ENCODE measurements at regions not wholly inside any gene's neighbourhood (a gene's known extent, or its start where the extent isn't known, plus 50 kb on each side); places are given as distances from the start of the nearest gene placed in this dataset.
"Not testable (repeated sequence)": the region's sequence is repeated elsewhere in the genome, so short reads cannot be mapped to it uniquely, and the experiment has no call there.

DNA sequence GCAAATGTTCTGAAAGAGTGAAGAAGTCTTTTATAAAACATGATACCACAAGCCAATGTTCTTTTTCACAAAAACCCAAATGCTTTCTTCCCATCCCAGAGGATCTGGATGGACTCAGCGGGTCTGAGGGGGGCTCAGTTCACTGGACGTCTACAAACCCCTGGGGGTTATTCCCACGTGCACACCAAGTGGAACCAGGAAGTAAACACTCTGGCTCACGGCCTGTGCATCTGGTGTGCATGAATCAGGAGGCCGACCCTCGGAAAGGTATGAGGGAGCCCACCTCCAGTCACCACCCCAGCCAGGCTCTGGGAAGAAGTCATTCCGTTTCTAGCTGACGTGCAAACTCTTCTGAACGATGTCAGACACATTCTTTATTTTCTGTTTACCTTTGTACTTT is 252.2 kb downstream of the DLL1 start:
- Histone ChIP-seq H3K4me3 (ENCODE audit: low read depth in 1 of 2, low read length in 2 of 2) (no peak overlapping the region), H3K9ac (ENCODE audit: low read length) (no peak overlapping the region), H3K27me3 (ENCODE audit: control insufficient read depth in 1 of 2, insufficient read depth in 2 of 2, low read length in 2 of 2) (no peaks in the 10 kb centered on the region), H3K9me3 (ENCODE audit: low read length) (no peaks in the 10 kb centered on the region), H3K36me3 (ENCODE audit: insufficient read depth, low read length) (no peaks in the 10 kb centered on the region), H3K27ac (ENCODE audit: low read depth, low read length) (no peak overlapping the region), H3K4me1 (ENCODE audit: insufficient read depth, low read length) (no peaks in the 10 kb centered on the region)

GRCh38 chr6:170038251-170038650 is 252.6 kb downstream of the DLL1 start:
- H3K9me3 ChIP-seq (ENCODE audit: low read length), result no peaks in the 10 kb centered on the region
- no peak overlapping the region for H3K9ac ChIP-seq (ENCODE audit: low read length)
- H3K36me3 ChIP-seq (ENCODE audit: insufficient read depth, low read length), result no peaks in the 10 kb centered on the region
- no peaks in the 10 kb centered on the region for H3K27me3 ChIP-seq (ENCODE audit: control insufficient read depth in 1 of 2, insufficient read depth in 2 of 2, low read length in 2 of 2)
- H3K27ac ChIP-seq (ENCODE audit: low read depth, low read length), result no peak overlapping the region
- H3K4me3 ChIP-seq (ENCODE audit: low read depth in 1 of 2, low read length in 2 of 2), result no peak overlapping the region
- H3K4me1 ChIP-seq (ENCODE audit: insufficient read depth, low read length), result no peaks in the 10 kb centered on the region

DNA sequence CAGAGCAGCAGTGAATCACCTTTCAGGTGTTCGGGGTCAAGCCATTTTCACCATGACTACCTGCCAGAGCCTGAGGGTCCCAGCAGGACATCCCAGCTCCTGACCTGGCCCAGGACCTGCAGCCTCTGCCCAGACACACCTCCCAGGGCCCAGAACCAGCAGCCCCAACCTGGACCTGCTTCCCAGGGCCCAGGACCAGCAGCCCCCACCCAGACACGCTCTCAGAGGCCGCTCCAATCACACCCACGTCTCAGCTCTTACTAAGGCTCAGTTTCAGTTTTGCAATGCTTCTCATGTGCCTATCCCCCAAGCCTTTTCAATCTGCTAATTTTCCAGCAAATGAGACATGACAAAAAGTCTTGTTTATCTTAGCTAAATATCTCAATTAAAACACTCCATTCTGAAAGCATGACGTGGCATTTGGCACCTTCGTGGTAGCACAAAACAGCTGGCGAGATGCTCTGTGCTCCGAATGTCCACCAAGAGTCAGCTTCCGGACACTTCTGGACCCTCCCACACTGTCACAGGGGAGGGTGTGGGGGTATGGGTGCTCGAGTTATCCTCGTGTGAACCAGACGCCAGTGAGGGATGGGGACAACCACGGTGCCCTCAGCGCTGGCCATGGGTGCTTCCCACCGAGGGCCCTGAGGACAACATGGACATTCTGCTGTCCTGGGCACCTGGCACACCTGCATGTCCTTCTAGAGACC is 253.2 kb downstream of the DLL1 start:
- Histone ChIP-seq H3K9ac (ENCODE audit: low read length) (no peak overlapping the region), H3K36me3 (ENCODE audit: insufficient read depth, low read length) (no peaks in the 10 kb centered on the region), H3K27ac (ENCODE audit: low read depth, low read length) (no peak overlapping the region), H3K9me3 (ENCODE audit: low read length) (no peaks in the 10 kb centered on the region), H3K4me1 (ENCODE audit: insufficient read depth, low read length) (no peaks in the 10 kb centered on the region), H3K27me3 (ENCODE audit: control insufficient read depth in 1 of 2, insufficient read depth in 2 of 2, low read length in 2 of 2) (no peaks in the 10 kb centered on the region), H3K4me3 (ENCODE audit: low read depth in 1 of 2, low read length in 2 of 2) (no peak overlapping the region)

DNA sequence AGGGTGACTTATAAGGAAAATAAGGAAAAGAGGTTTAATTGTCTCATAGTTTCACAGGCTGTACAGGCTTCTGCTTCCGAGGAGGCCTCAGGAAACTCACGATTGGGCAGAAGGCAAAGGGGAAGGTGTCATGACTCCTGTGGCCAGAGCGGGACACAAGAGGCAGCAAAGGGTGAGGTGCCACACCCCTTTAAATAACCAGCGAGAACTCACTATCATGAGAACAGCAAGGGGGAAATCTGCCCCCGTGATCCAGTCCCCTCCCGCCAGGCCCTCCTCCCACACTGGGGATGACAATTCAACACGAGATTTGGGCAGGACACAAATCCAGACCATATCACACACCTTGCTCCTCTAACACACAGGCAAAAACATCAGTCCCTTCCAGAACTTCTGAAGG is 254.0 kb downstream of the DLL1 start:
- Histone ChIP-seq H3K4me3 (ENCODE audit: low read depth in 1 of 2, low read length in 2 of 2) (no peak overlapping the region), H3K36me3 (ENCODE audit: insufficient read depth, low read length) (no peaks in the 10 kb centered on the region), H3K4me1 (ENCODE audit: insufficient read depth, low read length) (peaks cover 2% of the 10 kb centered on the region), H3K27me3 (ENCODE audit: control insufficient read depth in 1 of 2, insufficient read depth in 2 of 2, low read length in 2 of 2) (no peaks in the 10 kb centered on the region), H3K9me3 (ENCODE audit: low read length) (no peaks in the 10 kb centered on the region), H3K9ac (ENCODE audit: low read length) (no peak overlapping the region), H3K27ac (ENCODE audit: low read depth, low read length) (no peak overlapping the region)

- H3K36me3 ChIP-seq (ENCODE audit: insufficient read depth, low read length); H3K9ac ChIP-seq (ENCODE audit: low read length); H3K27me3 ChIP-seq (ENCODE audit: control insufficient read depth in 1 of 2, insufficient read depth in 2 of 2, low read length in 2 of 2); H3K4me1 ChIP-seq (ENCODE audit: insufficient read depth, low read length); H3K4me3 ChIP-seq (ENCODE audit: low read depth in 1 of 2, low read length in 2 of 2); H3K9me3 ChIP-seq (ENCODE audit: low read length); H3K27ac ChIP-seq (ENCODE audit: low read depth, low read length): not testable (repeated sequence)
Observed at GRCh38 chr6:170036367-170036766, 254.5 kb downstream of the DLL1 start.

- Histone ChIP-seq H3K27me3 (ENCODE audit: control insufficient read depth in 1 of 2, insufficient read depth in 2 of 2, low read length in 2 of 2) (no peaks in the 10 kb centered on the region), H3K27ac (ENCODE audit: low read depth, low read length) (no peak overlapping the region), H3K36me3 (ENCODE audit: insufficient read depth, low read length) (no peaks in the 10 kb centered on the region), H3K4me1 (ENCODE audit: insufficient read depth, low read length) (peaks cover 12% of the 10 kb centered on the region), H3K9ac (ENCODE audit: low read length) (no peak overlapping the region), H3K9me3 (ENCODE audit: low read length) (no peaks in the 10 kb centered on the region), H3K4me3 (ENCODE audit: low read depth in 1 of 2, low read length in 2 of 2) (no peak overlapping the region)
Observed at GRCh38 chr6:170035901-170036304, 255.0 kb downstream of the DLL1 start.

DNA sequence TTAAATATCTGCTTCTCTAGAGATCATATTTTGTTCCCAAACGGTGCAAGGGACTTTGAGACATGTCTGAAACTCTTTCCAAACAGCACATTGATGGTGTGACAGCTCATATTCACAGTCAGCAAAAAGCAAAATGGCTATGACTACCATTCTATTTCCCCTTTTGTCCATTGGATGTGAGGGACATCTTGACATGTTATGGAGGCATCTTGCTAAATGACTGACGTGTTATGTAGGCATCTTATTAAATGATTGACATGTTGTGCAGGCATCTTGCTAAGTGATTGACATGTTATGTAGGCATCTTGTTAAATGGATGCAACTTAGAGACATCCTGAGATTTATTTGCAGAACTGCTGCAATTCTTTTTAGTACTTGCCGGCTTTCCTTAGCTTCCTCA is 255.8 kb downstream of the DLL1 start:
- Histone ChIP-seq H3K4me1 (ENCODE audit: insufficient read depth, low read length) (peaks cover 18% of the 10 kb centered on the region), H3K36me3 (ENCODE audit: insufficient read depth, low read length) (no peaks in the 10 kb centered on the region), H3K27ac (ENCODE audit: low read depth, low read length) (no peak overlapping the region), H3K9ac (ENCODE audit: low read length) (no peak overlapping the region), H3K27me3 (ENCODE audit: control insufficient read depth in 1 of 2, insufficient read depth in 2 of 2, low read length in 2 of 2) (no peaks in the 10 kb centered on the region), H3K4me3 (ENCODE audit: low read depth in 1 of 2, low read length in 2 of 2) (no peak overlapping the region), H3K9me3 (ENCODE audit: low read length) (no peaks in the 10 kb centered on the region)

DNA sequence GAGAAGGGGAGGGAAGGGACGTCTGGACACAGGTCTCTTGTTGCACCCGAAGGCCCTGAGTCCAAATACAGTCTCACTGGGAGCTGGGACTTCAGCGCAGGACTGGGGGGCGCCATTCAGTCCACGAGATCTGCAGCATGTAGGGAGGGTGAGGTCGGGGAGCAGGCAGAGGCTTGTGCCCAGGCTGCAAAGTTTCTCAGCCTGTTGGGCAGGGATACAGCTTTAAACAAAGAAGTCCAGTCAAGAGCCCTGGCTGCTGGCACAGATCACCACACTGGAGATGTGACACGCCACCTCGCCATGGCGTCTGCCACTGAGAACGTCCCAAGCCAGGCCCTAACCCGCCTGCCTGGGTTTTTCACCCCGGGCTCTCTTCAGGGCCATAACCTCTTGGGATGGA is 256.6 kb downstream of the DLL1 start:
- H3K4me1 ChIP-seq (ENCODE audit: insufficient read depth, low read length), result peaks cover 18% of the 10 kb centered on the region
- H3K27me3 ChIP-seq (ENCODE audit: control insufficient read depth in 1 of 2, insufficient read depth in 2 of 2, low read length in 2 of 2), result no peaks in the 10 kb centered on the region

GRCh38 chr6:170033666-170034065 is 257.2 kb downstream of the DLL1 start:
- Histone ChIP-seq H3K4me3 (ENCODE audit: low read depth in 1 of 2, low read length in 2 of 2) (no peak overlapping the region), H3K36me3 (ENCODE audit: insufficient read depth, low read length) (no peaks in the 10 kb centered on the region), H3K9ac (ENCODE audit: low read length) (no peak overlapping the region), H3K9me3 (ENCODE audit: low read length) (no peaks in the 10 kb centered on the region), H3K4me1 (ENCODE audit: insufficient read depth, low read length) (peaks cover 18% of the 10 kb centered on the region), H3K27me3 (ENCODE audit: control insufficient read depth in 1 of 2, insufficient read depth in 2 of 2, low read length in 2 of 2) (no peaks in the 10 kb centered on the region), H3K27ac (ENCODE audit: low read depth, low read length) (no peak overlapping the region)

More for the DNA sequence above, 256.6 kb downstream of the DLL1 start:
- Histone ChIP-seq H3K36me3 (ENCODE audit: insufficient read depth, low read length) (no peaks in the 10 kb centered on the region), H3K9me3 (ENCODE audit: low read length) (no peaks in the 10 kb centered on the region), H3K27ac (ENCODE audit: low read depth, low read length) (no peak overlapping the region), H3K9ac (ENCODE audit: low read length) (no peak overlapping the region), H3K4me3 (ENCODE audit: low read depth in 1 of 2, low read length in 2 of 2) (no peak overlapping the region)

DNA sequence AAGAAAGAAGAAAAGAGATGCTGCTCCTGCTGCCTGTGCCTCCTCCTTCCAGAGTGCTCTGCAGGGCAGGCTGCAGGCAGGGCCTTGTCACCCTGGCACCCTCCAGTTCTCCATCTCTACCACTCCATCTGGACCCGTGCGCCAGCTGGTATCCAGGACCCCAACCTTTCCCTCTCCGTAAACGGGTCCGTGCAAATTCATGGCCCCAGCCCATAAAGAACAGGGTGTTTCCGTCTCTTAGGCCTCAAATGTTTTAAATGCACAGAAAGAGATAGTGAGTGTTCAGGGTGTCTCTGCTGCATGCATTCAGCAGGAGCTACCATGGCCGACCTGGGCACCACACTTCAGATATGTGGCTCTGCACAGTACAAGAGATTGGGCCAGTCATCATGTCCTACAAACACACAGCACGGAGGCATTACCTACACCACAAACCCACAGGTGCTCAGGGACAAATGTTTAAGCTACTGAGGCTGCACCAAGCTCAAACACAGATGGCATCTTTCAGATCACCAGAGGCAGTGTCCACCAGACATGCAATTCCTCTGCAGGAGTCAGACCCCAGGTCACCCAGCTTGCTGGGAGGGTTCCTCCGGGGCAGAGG is 258.1 kb downstream of the DLL1 start:
- Histone ChIP-seq H3K27me3 (ENCODE audit: control insufficient read depth in 1 of 2, insufficient read depth in 2 of 2, low read length in 2 of 2) (no peaks in the 10 kb centered on the region), H3K9me3 (ENCODE audit: low read length) (no peaks in the 10 kb centered on the region), H3K4me3 (ENCODE audit: low read depth in 1 of 2, low read length in 2 of 2) (no peak overlapping the region), H3K4me1 (ENCODE audit: insufficient read depth, low read length) (peaks cover 18% of the 10 kb centered on the region), H3K27ac (ENCODE audit: low read depth, low read length) (no peak overlapping the region), H3K36me3 (ENCODE audit: insufficient read depth, low read length) (no peaks in the 10 kb centered on the region), H3K9ac (ENCODE audit: low read length) (no peak overlapping the region)

DNA sequence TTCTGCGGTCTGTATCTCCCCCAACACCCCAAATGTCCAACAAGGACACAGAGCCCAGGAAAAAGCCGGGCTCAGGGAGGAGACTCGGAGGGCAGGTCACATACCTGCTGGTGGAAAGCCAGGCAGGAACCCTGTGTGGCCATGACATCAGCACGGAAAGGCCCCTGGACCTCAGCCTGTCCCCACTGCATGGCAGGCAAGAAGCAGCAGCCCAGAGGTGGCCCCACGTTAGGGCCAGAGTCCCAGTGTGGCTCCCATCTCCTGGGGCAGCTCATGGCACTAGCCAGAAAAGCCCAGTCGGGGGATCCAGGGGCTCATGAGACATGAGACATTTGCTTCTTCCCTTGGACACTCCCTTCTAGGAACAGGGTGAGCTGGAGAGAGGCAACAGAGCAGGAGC is 258.7 kb downstream of the DLL1 start:
- Histone ChIP-seq H3K36me3 (ENCODE audit: insufficient read depth, low read length) (no peaks in the 10 kb centered on the region), H3K27me3 (ENCODE audit: control insufficient read depth in 1 of 2, insufficient read depth in 2 of 2, low read length in 2 of 2) (no peaks in the 10 kb centered on the region), H3K9ac (ENCODE audit: low read length) (no peak overlapping the region), H3K27ac (ENCODE audit: low read depth, low read length) (no peak overlapping the region), H3K9me3 (ENCODE audit: low read length) (no peaks in the 10 kb centered on the region), H3K4me1 (ENCODE audit: insufficient read depth, low read length) (peaks cover 22% of the 10 kb centered on the region), H3K4me3 (ENCODE audit: low read depth in 1 of 2, low read length in 2 of 2) (no peak overlapping the region)

DNA sequence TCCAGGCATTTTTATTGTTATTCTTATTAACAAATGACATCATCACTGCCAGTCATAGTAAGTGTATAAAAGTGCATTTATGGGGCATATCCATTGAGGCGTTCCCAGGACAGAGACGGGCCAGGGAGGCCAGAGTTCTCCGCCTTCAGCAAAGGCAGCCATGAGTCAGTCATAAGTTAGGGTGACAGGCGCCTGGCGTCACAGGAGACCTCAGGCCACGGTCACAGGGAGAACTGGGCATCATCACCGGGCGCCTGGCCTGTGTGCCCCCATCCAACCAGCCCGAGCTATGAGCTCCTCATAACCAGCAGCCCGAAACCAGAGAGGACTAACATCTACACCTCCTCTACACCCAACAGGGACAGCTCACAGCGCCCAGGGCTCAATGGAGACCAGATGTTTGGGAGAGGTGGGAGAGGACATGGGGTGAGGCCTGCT is 259.2 kb downstream of the DLL1 start:
- Histone ChIP-seq H3K9me3 (ENCODE audit: low read length) (no peaks in the 10 kb centered on the region), H3K4me3 (ENCODE audit: low read depth in 1 of 2, low read length in 2 of 2) (peak overlapping the region in 1 of 2 donors; percentile 9), H3K27ac (ENCODE audit: low read depth, low read length) (no peak overlapping the region), H3K9ac (ENCODE audit: low read length) (no peak overlapping the region), H3K27me3 (ENCODE audit: control insufficient read depth in 1 of 2, insufficient read depth in 2 of 2, low read length in 2 of 2) (no peaks in the 10 kb centered on the region), H3K36me3 (ENCODE audit: insufficient read depth, low read length) (no peaks in the 10 kb centered on the region), H3K4me1 (ENCODE audit: insufficient read depth, low read length) (peaks cover 27% of the 10 kb centered on the region)

Measured in muscle layer of colon (tissue), 2 donors.